Epithelial cell of esophagus (primary cell): ENCODE measurements at regions not wholly inside any gene's neighbourhood (a gene's known extent, or its start where the extent isn't known, plus 50 kb on each side); places are given as distances from the start of the nearest gene placed in this dataset.
"Not testable (repeated sequence)": the region's sequence is repeated elsewhere in the genome, so short reads cannot be mapped to it uniquely, and the experiment has no call there.

Experiments
- DNase-seq: peaks from one replicate; pipeline ENCODE4 v3.0.0; 2010; ENCODE audit warnings: low read depth
- H3K4me3 ChIP-seq: 2 replicates; pipeline ENCODE4 v1.5.1; 2011; ENCODE audit warnings: mild to moderate bottlenecking, low read length, control low read depth
- CTCF ChIP-seq: IDR thresholded peaks from 2 replicates; pipeline ENCODE4 v1.5.1; 2011; ENCODE audit warnings: low read depth, mild to moderate bottlenecking, low read length, control low read depth, inconsistent platforms; ENCODE audit not compliant: insufficient read depth; ENCODE audit errors: missing control alignments

- no peak overlapping the region for H3K4me3 ChIP-seq
- no peak for TF ChIP-seq CTCF
- DNase-seq: no peak
These were observed 70.7 kb downstream of the COX7C start for GRCh38 chr5:86688406-86688805.

- no peak for TF ChIP-seq CTCF
- H3K4me3 ChIP-seq: no peak overlapping the region
- DNase-seq: no peak
These were observed 71.5 kb downstream of the COX7C start for GRCh38 chr5:86689103-86689729.

GRCh38 chr5:86709157-86709881, 91.6 kb downstream of the COX7C start:
- DNase-seq: no peak
- no peak for TF ChIP-seq CTCF
- H3K4me3 ChIP-seq: no peak overlapping the region

- H3K4me3 ChIP-seq: no peak overlapping the region
- no peak for DNase-seq
- TF ChIP-seq CTCF: no peak
These were observed 98.4 kb downstream of the COX7C start for GRCh38 chr5:86716121-86716520.

GRCh38 chr5:86731319-86732117, 113.8 kb downstream of the COX7C start:
- DNase-seq: not testable (repeated sequence)

GRCh38 chr5:86735370-86735769, 117.6 kb downstream of the COX7C start:
- DNase-seq: no peak
- no peak overlapping the region for H3K4me3 ChIP-seq
- no peak for TF ChIP-seq CTCF

More at GRCh38 chr5:86731319-86732117, 113.8 kb downstream of the COX7C start:
- not testable (repeated sequence) for H3K4me3 ChIP-seq

- no peak for DNase-seq
- no peak for TF ChIP-seq CTCF
- no peak overlapping the region for H3K4me3 ChIP-seq
These were observed 119.8 kb downstream of the COX7C start for GRCh38 chr5:86737579-86737978.
